ENCODE measurements at regions not wholly inside any gene's neighbourhood (a gene's known extent, or its start where the extent isn't known, plus 50 kb on each side); places are given as distances from the start of the nearest gene placed in this dataset.

GRCh38 chr5:30156156-30156555, 1037.3 kb upstream of the CDH6 start:
- TF ChIP-seq CTCF (IDR thresholded peaks at IDR 0.05) = no peak
- no peak for TF ChIP-seq POLR2A (IDR thresholded peaks at IDR 0.05)
- TF ChIP-seq POLR2AphosphoS5 (IDR thresholded peaks at IDR 0.05; ENCODE audit: insufficient read depth in 1 of 2, low read depth in 1 of 2) = no peak
